K562 (cell line): ENCODE measurements at regions not wholly inside any gene's neighbourhood (a gene's known extent, or its start where the extent isn't known, plus 50 kb on each side); places are given as distances from the start of the nearest gene placed in this dataset.
"Not testable (repeated sequence)": the region's sequence is repeated elsewhere in the genome, so short reads cannot be mapped to it uniquely, and the experiment has no call there.

ENCODE experiments used
- ATAC-seq: fragments of 200-7000 bp; cut with Tn5 transposase; 3 replicates; pipeline ENCODE4 v1.9.1; 2020; ENCODE audit warnings: moderate library complexity
- BruUV-seq: library from RNA; stranded (reverse); fragments of 400-500 nt; replicated peaks from 2 replicates; lab custom pipeline; 2021; lab: Mats Ljungman, UMichigan
- CTCF ChIA-PET: fragments of 300-600 bp; formaldehyde crosslinking; extraction: SDS; loops from one replicate; lab custom pipeline; 2021; ENCODE audit warnings: low intra/inter-chr PET ratio; lab: Yijun Ruan, JAX
- POLR2A ChIA-PET: fragments of 300-600, 350-650 bp; sonication (Branson Sonifier 250); formaldehyde crosslinking; extraction: SDS; loops from one replicate; lab custom pipeline; 2021; ENCODE audit warnings: antibody characterized with exemption, inconsistent platforms; lab: Yijun Ruan, JAX
- DNase-seq, 4 experiments: peaks; one replicate each; pipeline versions ENCODE4 v3.0.0 to v3.0.0-alpha.2; 2011 to 2018; ENCODE audit warnings: low spot score in 3 of 4, mixed read lengths in 3 of 4; ENCODE audit errors: extremely low read depth in 1 of 4
- FAIRE-seq: peaks from 2 replicates; lab custom pipeline; 2011; peaks lifted over from hg19 to GRCh38; lab: Jason Lieb, UNC
- H2AFZ ChIP-seq: 2 replicates; pipeline ENCODE4 v1.6.0; 2011; ENCODE audit warnings: low read depth, low read length, control low read depth, inconsistent platforms
- H3K27ac ChIP-seq: fragments of 200-600 bp; 3 replicates; pipeline ENCODE4 v1.8.0; 2011; ENCODE audit warnings: low read depth, mild to moderate bottlenecking, control low read depth, inconsistent platforms, low read length, moderate library complexity, mixed read lengths; ENCODE audit errors: extremely low read depth
- H3K27me3 ChIP-seq, 2 experiments: fragments of 300-600 bp in 1 of 2; 2 replicates in 1 of 2; 3 replicates in 1 of 2; pipeline versions ENCODE4 v1.6.0 to v1.8.0; 2011; ENCODE audit warnings: inconsistent platforms in 2 of 2, low read length in 2 of 2, mild to moderate bottlenecking in 1 of 2, mixed read lengths in 1 of 2, moderate library complexity in 1 of 2; ENCODE audit not compliant: control insufficient read depth in 2 of 2, insufficient read depth in 2 of 2
- H3K36me3 ChIP-seq: fragments of 300-600 bp; 3 replicates; pipeline ENCODE4 v1.8.0; 2011; ENCODE audit warnings: mild to moderate bottlenecking, low read length, inconsistent platforms; ENCODE audit not compliant: control insufficient read depth, insufficient read depth
- H3K4me1 ChIP-seq, 2 experiments: fragments of 200-600 bp in 1 of 2; replicated peaks in 1 of 2; 2 replicates in 1 of 2; 3 replicates in 1 of 2; pipeline versions ENCODE4 v1.5.1 to v1.8.0; 2011; ENCODE audit warnings: inconsistent platforms in 2 of 2, low read length in 2 of 2, mild to moderate bottlenecking in 1 of 2, mixed read lengths in 1 of 2, moderate library complexity in 1 of 2; ENCODE audit not compliant: control insufficient read depth in 2 of 2, insufficient read depth in 2 of 2
- H3K4me2 ChIP-seq: 2 replicates; pipeline ENCODE4 v1.6.1; 2011; ENCODE audit warnings: low read length, control low read depth, inconsistent platforms, mixed read lengths; ENCODE audit not compliant: insufficient read depth
- H3K4me3 ChIP-seq: fragments of 200-600 bp; sonication (generic), shearing (Covaris generic); 2 replicates; pipeline ENCODE4 v1.5.1; 2016; ENCODE audit warnings: control low read depth, inconsistent platforms
- H3K79me2 ChIP-seq: fragments of 200-600 bp; 3 replicates; pipeline ENCODE4 v1.8.0; 2011; ENCODE audit warnings: low read length, inconsistent platforms; ENCODE audit not compliant: control insufficient read depth, insufficient read depth
- H3K9ac ChIP-seq, 2 experiments: 2 replicates each; pipeline versions ENCODE4 v1.6.0 to v1.6.1; 2011; ENCODE audit warnings: low read depth in 2 of 2, low read length in 2 of 2, control low read depth in 1 of 2, inconsistent platforms in 1 of 2, mild to moderate bottlenecking in 1 of 2, mixed read lengths in 1 of 2; ENCODE audit not compliant: insufficient read depth in 1 of 2
- H3K9me1 ChIP-seq: one replicate; pipeline ENCODE4 v1.6.0; 2011; ENCODE audit warnings: inconsistent platforms, mild to moderate bottlenecking, low read length, moderate library complexity; ENCODE audit not compliant: control insufficient read depth, insufficient read depth
- H3K9me3 ChIP-seq: replicated peaks from 2 replicates; pipeline ENCODE4 v1.5.1; 2011; ENCODE audit warnings: low read depth, low read length, inconsistent platforms; ENCODE audit not compliant: control insufficient read depth, insufficient read depth
- H4K20me1 ChIP-seq: replicated peaks from 2 replicates; pipeline ENCODE4 v1.6.1; 2011; ENCODE audit warnings: low read length, inconsistent platforms, mixed read lengths; ENCODE audit not compliant: control insufficient read depth, insufficient read depth
- WGBS: fragments of 100-300 bp; shearing (Covaris generic); methylation state at CpG from one replicate; pipeline ENCODE4 v1.1.6; 2016; ENCODE audit warnings: low coverage, mixed read lengths; ENCODE audit not compliant: insufficient coverage; ENCODE audit errors: missing lambda C conversion rate; 5-methylcytosine and 5-hydroxymethylcytosine counted together
- in situ Hi-C: fragments of 300-500 bp; cut with MboI; formaldehyde crosslinking; loops from 4 replicates; pipeline ENCODE4 v1.15.0; 2018; ENCODE audit warnings: inconsistent platforms, mixed read lengths
- intact Hi-C: fragments of 100-400 bp; cut with micrococcal nuclease; formaldehyde crosslinking; loops from 2 replicates; pipeline ENCODE4 v1.14.2; 2022

GRCh38 chr2:89947208-89947815, 1255.8 kb downstream of the RPIA start:
- ATAC-seq, DNase-seq, H3K79me2 ChIP-seq, FAIRE-seq, H3K27ac ChIP-seq, POLR2A ChIA-PET, H3K9me1 ChIP-seq, BruUV-seq, H4K20me1 ChIP-seq, H3K27me3 ChIP-seq, H3K4me3 ChIP-seq, in situ Hi-C loops, H3K4me1 ChIP-seq, H3K9me3 ChIP-seq, H3K9ac ChIP-seq, CTCF ChIA-PET, H3K36me3 ChIP-seq, H3K4me2 ChIP-seq, intact Hi-C loops, H2AFZ ChIP-seq: not testable (repeated sequence)
- 0% methylated on average over 2 of the region's 3 CpGs for WGBS

GRCh38 chr2:89948102-89948501, 1256.6 kb downstream of the RPIA start:
- H3K27me3 ChIP-seq, H3K36me3 ChIP-seq, BruUV-seq, H3K9me1 ChIP-seq, DNase-seq, H3K9ac ChIP-seq, H3K79me2 ChIP-seq, H3K9me3 ChIP-seq, H3K4me1 ChIP-seq, intact Hi-C loops, H3K4me3 ChIP-seq, H2AFZ ChIP-seq, CTCF ChIA-PET, H3K27ac ChIP-seq, ATAC-seq, H3K4me2 ChIP-seq, FAIRE-seq, in situ Hi-C loops, H4K20me1 ChIP-seq, POLR2A ChIA-PET: not testable (repeated sequence)
- 3% methylated on average over 3 of the region's 3 CpGs for WGBS

DNA sequence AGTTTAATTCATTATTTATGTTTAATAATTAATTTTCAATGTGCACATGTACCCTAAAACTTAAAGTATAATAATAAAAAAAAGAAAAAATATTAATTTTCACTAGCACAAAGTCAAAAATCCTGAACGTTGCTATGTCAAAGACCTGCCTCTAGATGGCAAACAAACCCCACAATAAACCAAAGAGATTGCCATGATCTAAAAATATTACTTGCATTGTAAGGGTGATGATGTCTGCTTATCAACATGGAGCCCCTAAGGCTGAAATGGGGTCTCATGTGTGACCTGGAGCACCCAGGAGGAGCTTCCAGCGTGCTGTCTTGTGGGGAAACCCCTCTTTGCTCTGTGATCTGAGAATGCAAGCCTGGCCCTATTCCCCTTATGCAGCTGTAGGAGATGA, 1259.3 kb downstream of the RPIA start:
- H3K27ac ChIP-seq, H3K4me2 ChIP-seq, H3K79me2 ChIP-seq, H3K9me1 ChIP-seq, POLR2A ChIA-PET, intact Hi-C loops, ATAC-seq, H3K36me3 ChIP-seq, H3K27me3 ChIP-seq, H4K20me1 ChIP-seq, H2AFZ ChIP-seq, H3K4me1 ChIP-seq, H3K4me3 ChIP-seq, in situ Hi-C loops, H3K9me3 ChIP-seq, DNase-seq, BruUV-seq, CTCF ChIA-PET, H3K9ac ChIP-seq: not testable (repeated sequence)
- FAIRE-seq: peak; percentile 77
- 0% methylated on average over 1 of the region's 2 CpGs for WGBS
